Tibial nerve (tissue), 4 donors: ENCODE measurements at regions not wholly inside any gene's neighbourhood (a gene's known extent, or its start where the extent isn't known, plus 50 kb on each side); places are given as distances from the start of the nearest gene placed in this dataset.

Experiments used
- DNase-seq, 2 donors: peaks; one replicate each; pipeline ENCODE4 v3.0.0-alpha.2; 2019; ENCODE audit warnings: low spot score in 2 of 2
- H3K27ac ChIP-seq, 4 donors: fragments of 200-600 bp; sonication (generic) in 3 of 4; one replicate each; pipeline ENCODE4 v1.5.1; 2017 to 2019; ENCODE audit warnings: mild to moderate bottlenecking in 1 of 4
- H3K27me3 ChIP-seq, 2 donors: fragments of 200-600 bp; sonication (generic) in 1 of 2; one replicate each; pipeline versions ENCODE4 v1.5.1 to v1.6.0; 2017 to 2019
- H3K36me3 ChIP-seq, 3 donors: fragments of 200-600 bp; sonication (generic); one replicate each; pipeline ENCODE4 v1.5.1; 2018 to 2019
- H3K4me1 ChIP-seq, 4 donors: fragments of 200-600 bp; sonication (generic) in 3 of 4; one replicate each; pipeline ENCODE4 v1.5.1; 2017 to 2019
- H3K4me3 ChIP-seq, 4 donors: fragments of 200-600 bp; sonication (generic) in 3 of 4; one replicate each; pipeline ENCODE4 v1.5.1; 2017 to 2019; ENCODE audit warnings: mild to moderate bottlenecking in 1 of 4, moderate library complexity in 1 of 4
- H3K9me3 ChIP-seq, 4 donors: fragments of 200-600 bp; sonication (generic) in 3 of 4; one replicate each; pipeline ENCODE4 v1.5.1; 2017 to 2019
- CTCF ChIP-seq, 5 experiments: fragments of 200-600 bp in 3 of 5; fragments of 450-650 bp in 2 of 5; sonication (generic) in 3 of 5; IDR thresholded peaks; one replicate each; pipeline ENCODE4 v1.5.1; 2016 to 2019; ENCODE audit warnings: antibody characterized with exemption in 5 of 5, mild to moderate bottlenecking in 3 of 5, moderate library complexity in 2 of 5
- EP300 ChIP-seq, 2 donors: sonication (generic); formaldehyde crosslinking; IDR thresholded peaks; one replicate each; pipeline ENCODE4 v1.6.1; 2017; ENCODE audit warnings: antibody characterized with exemption in 2 of 2, mild to moderate bottlenecking in 1 of 2
- POLR2A ChIP-seq, 2 donors: fragments of 450-650 bp; IDR thresholded peaks; one replicate each; pipeline ENCODE4 v1.6.1; 2017; ENCODE audit warnings: antibody characterized with exemption in 2 of 2, mild to moderate bottlenecking in 2 of 2, moderate library complexity in 2 of 2
- WGBS, 2 donors: methylation state at CpG; one replicate each; pipeline ENCODE4 v1.1.5; 2018; 5-methylcytosine and 5-hydroxymethylcytosine counted together

GRCh38 chr10:89867964-89868363 lies 166.6 kb downstream of the KIF20B start:
- peaks cover 0 to 7% (median 0%) of the 10 kb centered on the region in 4 donors for H3K4me1 ChIP-seq
- WGBS, 2 donors, result 78 to 79% methylated on average over 2 of the region's 2 CpGs
- H3K4me3 ChIP-seq, result no peak overlapping the region
- DNase-seq, result no peak
- no peaks in the 10 kb centered on the region for H3K36me3 ChIP-seq
- H3K27ac ChIP-seq, result no peak overlapping the region
- no peaks in the 10 kb centered on the region for H3K27me3 ChIP-seq
- H3K9me3 ChIP-seq, result no peaks in the 10 kb centered on the region
- TF ChIP-seq POLR2A (IDR thresholded peaks at IDR 0.05), result no peak

GRCh38 chr10:89869180-89869579 lies 167.8 kb downstream of the KIF20B start:
- H3K27ac ChIP-seq, result no peak overlapping the region
- H3K4me3 ChIP-seq, result no peak overlapping the region
- DNase-seq, result no peak
- H3K36me3 ChIP-seq, result no peaks in the 10 kb centered on the region
- H3K4me1 ChIP-seq, result peaks cover 0 to 7% (median 0%) of the 10 kb centered on the region in 4 donors
- no peaks in the 10 kb centered on the region for H3K9me3 ChIP-seq
- 34 to 36% methylated on average over 2 of the region's 2 CpGs for WGBS, 2 donors
- H3K27me3 ChIP-seq, result no peaks in the 10 kb centered on the region
- no peak for TF ChIP-seq POLR2A (IDR thresholded peaks at IDR 0.05)
- no peak for TF ChIP-seq CTCF (IDR thresholded peaks at IDR 0.05)
- no peak for TF ChIP-seq EP300 (IDR thresholded peaks at IDR 0.05)

GRCh38 chr10:89869592-89870156 lies 168.3 kb downstream of the KIF20B start:
- TF ChIP-seq EP300 (IDR thresholded peaks at IDR 0.05), result no peak
- DNase-seq, result no peak
- WGBS, 2 donors, result 70 to 76% methylated on average over 2 of the region's 2 CpGs
- Histone ChIP-seq H3K9me3 (no peaks in the 10 kb centered on the region), H3K4me3 (no peak overlapping the region), H3K27ac (no peak overlapping the region), H3K4me1 (peaks cover 0 to 7% (median 0%) of the 10 kb centered on the region in 4 donors), H3K36me3 (no peaks in the 10 kb centered on the region), H3K27me3 (no peaks in the 10 kb centered on the region)

GRCh38 chr10:89870936-89871335 lies 169.5 kb downstream of the KIF20B start:
- Histone ChIP-seq H3K36me3 (no peaks in the 10 kb centered on the region), H3K4me3 (no peak overlapping the region), H3K27me3 (no peaks in the 10 kb centered on the region), H3K4me1 (peaks cover 0 to 7% (median 0%) of the 10 kb centered on the region in 4 donors), H3K27ac (no peak overlapping the region), H3K9me3 (no peaks in the 10 kb centered on the region)
- DNase-seq, result no peak
- 78% methylated on average over 2 of the region's 2 CpGs for WGBS, 2 donors
- TF ChIP-seq CTCF (IDR thresholded peaks at IDR 0.05), result no peak
- TF ChIP-seq EP300 (IDR thresholded peaks at IDR 0.05), result no peak
- no peak for TF ChIP-seq POLR2A (IDR thresholded peaks at IDR 0.05)

GRCh38 chr10:89873055-89873454 lies 171.7 kb downstream of the KIF20B start:
- TF ChIP-seq POLR2A (IDR thresholded peaks at IDR 0.05) (no peak), CTCF (IDR thresholded peaks at IDR 0.05) (no peak), EP300 (IDR thresholded peaks at IDR 0.05) (no peak)
- Histone ChIP-seq H3K9me3 (no peaks in the 10 kb centered on the region), H3K27me3 (no peaks in the 10 kb centered on the region), H3K4me1 (peaks cover 0 to 7% (median 0%) of the 10 kb centered on the region in 4 donors), H3K27ac (no peak overlapping the region), H3K36me3 (no peaks in the 10 kb centered on the region), H3K4me3 (no peak overlapping the region)
- WGBS, 2 donors, result 78 to 88% methylated on average over 3 of the region's 3 CpGs
- no peak for DNase-seq

- Histone ChIP-seq H3K27ac (no peak overlapping the region), H3K4me3 (no peak overlapping the region), H3K9me3 (peaks cover 0 to 3% (median 0%) of the 10 kb centered on the region in 4 donors), H3K27me3 (no peaks in the 10 kb centered on the region), H3K36me3 (no peaks in the 10 kb centered on the region), H3K4me1 (no peaks in the 10 kb centered on the region)
- 90 to 94% methylated on average over 3 of the region's 3 CpGs for WGBS, 2 donors
- DNase-seq, result no peak
- no peak for TF ChIP-seq POLR2A (IDR thresholded peaks at IDR 0.05)
- no peak for TF ChIP-seq EP300 (IDR thresholded peaks at IDR 0.05)
- TF ChIP-seq CTCF (IDR thresholded peaks at IDR 0.05), result no peak
Observed at GRCh38 chr10:89875557-89875956, 174.2 kb downstream of the KIF20B start.
